HEK293 (cell line): ENCODE measurements at regions not wholly inside any gene's neighbourhood (a gene's known extent, or its start where the extent isn't known, plus 50 kb on each side); places are given as distances from the start of the nearest gene placed in this dataset.
A peak's percentile ranks its signal among the peaks of the same experiment; 100 is the strongest.

Experiments used
- GLI2 ChIP-seq: fragments of 450-650 bp; formaldehyde crosslinking; IDR thresholded peaks from 2 replicates; pipeline ENCODE4; 2017; ENCODE audit warnings: missing biosample characterization, missing genetic modification characterization, low read depth, borderline replicate concordance
- GLI4 ChIP-seq: fragments of 450-650 bp; formaldehyde crosslinking; IDR thresholded peaks from 2 replicates; pipeline ENCODE4 v1.5.1; 2016; ENCODE audit warnings: missing biosample characterization, missing genetic modification characterization
- HOXC10 ChIP-seq: sonication (generic); formaldehyde crosslinking; IDR thresholded peaks from 2 replicates; pipeline ENCODE4 v1.8.1; 2023; ENCODE audit warnings: mild to moderate bottlenecking, missing genetic modification reagents
- PRDM1 ChIP-seq: fragments of 450-650 bp; formaldehyde crosslinking; IDR thresholded peaks from 2 replicates; pipeline ENCODE4; 2016; ENCODE audit warnings: missing biosample characterization, missing genetic modification characterization
- RBAK ChIP-seq: fragments of 450-650 bp; formaldehyde crosslinking; IDR thresholded peaks from 2 replicates; pipeline ENCODE4 v1.5.1; 2016; ENCODE audit warnings: missing biosample characterization, missing genetic modification characterization
- SETDB1 ChIP-seq: IDR thresholded peaks from one replicate; pipeline ENCODE4 v1.6.1; 2017; ENCODE audit warnings: mild to moderate bottlenecking, low read length, moderate library complexity, mixed read lengths; ENCODE audit not compliant: insufficient read length
- TCF7L2 ChIP-seq: IDR thresholded peaks from 2 replicates; pipeline ENCODE4 v1.6.1; 2011; ENCODE audit warnings: low read depth, mild to moderate bottlenecking, inconsistent platforms, low read length, moderate library complexity, borderline replicate concordance
- WT1 ChIP-seq: fragments of 450-650 bp; formaldehyde crosslinking; IDR thresholded peaks from 2 replicates; pipeline ENCODE4 v1.5.1; 2016; ENCODE audit warnings: missing biosample characterization, missing genetic modification characterization
- ZFP37 ChIP-seq: fragments of 450-650 bp; formaldehyde crosslinking; IDR thresholded peaks from 2 replicates; pipeline ENCODE4 v1.5.1; 2016; ENCODE audit warnings: missing biosample characterization, missing genetic modification characterization
- ZNF169 ChIP-seq: fragments of 450-650 bp; formaldehyde crosslinking; IDR thresholded peaks from 2 replicates; pipeline ENCODE4 v1.5.1; 2016; ENCODE audit warnings: missing biosample characterization, missing genetic modification characterization
- ZNF184 ChIP-seq: fragments of 450-650 bp; IDR thresholded peaks from 2 replicates; pipeline ENCODE4 v1.5.1; 2018; ENCODE audit warnings: missing biosample characterization, mild to moderate bottlenecking, missing genetic modification characterization
- ZNF248 ChIP-seq: fragments of 450-650 bp; formaldehyde crosslinking; IDR thresholded peaks from 2 replicates; pipeline ENCODE4 v1.5.1; 2017; ENCODE audit warnings: missing biosample characterization, missing genetic modification characterization
- ZNF292 ChIP-seq: fragments of 450-650 bp; formaldehyde crosslinking; IDR thresholded peaks from 2 replicates; pipeline ENCODE4 v1.5.1; 2016; ENCODE audit warnings: low read depth, missing biosample characterization, missing genetic modification characterization, borderline replicate concordance
- ZNF302 ChIP-seq: fragments of 450-650 bp; formaldehyde crosslinking; IDR thresholded peaks from 2 replicates; pipeline ENCODE4 v1.5.1; 2016; ENCODE audit warnings: missing biosample characterization, missing genetic modification characterization, low read depth
- ZNF549 ChIP-seq: fragments of 450-650 bp; IDR thresholded peaks from 2 replicates; pipeline ENCODE4 v1.5.1; 2018; ENCODE audit warnings: missing biosample characterization, missing genetic modification characterization, mild to moderate bottlenecking, inconsistent platforms, moderate library complexity
- ZNF571 ChIP-seq: fragments of 450-650 bp; formaldehyde crosslinking; IDR thresholded peaks from 2 replicates; pipeline ENCODE4 v1.5.0; 2017; ENCODE audit warnings: missing biosample characterization, missing genetic modification characterization
- ZNF596 ChIP-seq: fragments of 450-650 bp; IDR thresholded peaks from 2 replicates; pipeline ENCODE4 v1.5.0; 2018; ENCODE audit warnings: missing biosample characterization, mild to moderate bottlenecking, missing genetic modification characterization, moderate library complexity
- ZNF600 ChIP-seq: fragments of 450-650 bp; formaldehyde crosslinking; IDR thresholded peaks from 2 replicates; pipeline ENCODE4 v1.5.1; 2016; ENCODE audit warnings: missing biosample characterization, missing genetic modification characterization
- ZNF660 ChIP-seq: fragments of 450-650 bp; IDR thresholded peaks from 2 replicates; pipeline ENCODE4 v1.5.1; 2018; ENCODE audit warnings: missing biosample characterization, mild to moderate bottlenecking, missing genetic modification characterization
- ZNF701 ChIP-seq: fragments of 450-650 bp; formaldehyde crosslinking; IDR thresholded peaks from 2 replicates; pipeline ENCODE4 v1.5.1; 2016; ENCODE audit warnings: missing biosample characterization, missing genetic modification characterization
- ZNF707 ChIP-seq: fragments of 450-650 bp; formaldehyde crosslinking; IDR thresholded peaks from 2 replicates; pipeline ENCODE4 v1.5.1; 2016; ENCODE audit warnings: missing biosample characterization, missing genetic modification characterization
- ZSCAN16 ChIP-seq: fragments of 450-650 bp; formaldehyde crosslinking; IDR thresholded peaks from 2 replicates; pipeline ENCODE4 v1.5.1; 2016; ENCODE audit warnings: missing biosample characterization, missing genetic modification characterization
- TF ChIP-seq, protein P1 (sequence below): fragments of 450-650 bp; formaldehyde crosslinking; conservative IDR thresholded peaks from 2 replicates; pipeline ENCODE4 v1.5.1; 2016; ENCODE audit warnings: low read depth, missing biosample characterization, missing genetic modification characterization
- TF ChIP-seq, protein P2 (sequence below): fragments of 450-650 bp; formaldehyde crosslinking; IDR thresholded peaks from 2 replicates; pipeline ENCODE4 v1.5.1; 2016; ENCODE audit warnings: missing biosample characterization, missing genetic modification characterization
- TF ChIP-seq, protein P3 (sequence below): fragments of 450-650 bp; formaldehyde crosslinking; IDR thresholded peaks from 2 replicates; pipeline ENCODE4 v1.5.1; 2016; ENCODE audit warnings: missing biosample characterization, missing genetic modification characterization
- TF ChIP-seq, protein P4 (sequence below): fragments of 450-650 bp; formaldehyde crosslinking; IDR thresholded peaks from 2 replicates; pipeline ENCODE4 v1.5.1; 2017; ENCODE audit warnings: missing biosample characterization, mild to moderate bottlenecking, missing genetic modification characterization, moderate library complexity
- TF ChIP-seq, protein P5 (sequence below): fragments of 450-650 bp; formaldehyde crosslinking; IDR thresholded peaks from 2 replicates; pipeline ENCODE4 v1.5.1; 2017; ENCODE audit warnings: missing biosample characterization, missing genetic modification characterization
- TF ChIP-seq, protein P6 (sequence below): fragments of 450-650 bp; formaldehyde crosslinking; IDR thresholded peaks from 2 replicates; pipeline ENCODE4 v1.5.1; 2016; ENCODE audit warnings: missing biosample characterization, missing genetic modification characterization

DNA sequence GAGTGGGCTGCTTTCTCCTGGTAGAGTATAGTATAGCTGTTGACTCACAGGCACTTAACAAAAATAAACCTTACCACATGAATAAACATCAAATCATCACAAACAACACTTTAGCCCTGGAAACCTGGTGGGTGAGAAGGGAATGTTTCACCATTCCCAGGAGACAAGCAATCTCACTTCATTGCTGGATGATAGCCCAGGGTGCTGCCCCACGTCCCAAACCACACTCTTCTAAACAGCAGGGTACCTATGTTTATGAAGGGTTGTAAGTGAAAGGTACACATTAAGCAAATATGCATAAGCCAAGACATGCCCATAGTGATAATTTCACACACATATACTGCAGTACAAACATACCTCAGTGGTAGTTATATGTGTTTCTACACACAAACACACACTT is 276.2 kb downstream of the FGFR2 start (continued):
- TF ChIP-seq, protein P1, sequence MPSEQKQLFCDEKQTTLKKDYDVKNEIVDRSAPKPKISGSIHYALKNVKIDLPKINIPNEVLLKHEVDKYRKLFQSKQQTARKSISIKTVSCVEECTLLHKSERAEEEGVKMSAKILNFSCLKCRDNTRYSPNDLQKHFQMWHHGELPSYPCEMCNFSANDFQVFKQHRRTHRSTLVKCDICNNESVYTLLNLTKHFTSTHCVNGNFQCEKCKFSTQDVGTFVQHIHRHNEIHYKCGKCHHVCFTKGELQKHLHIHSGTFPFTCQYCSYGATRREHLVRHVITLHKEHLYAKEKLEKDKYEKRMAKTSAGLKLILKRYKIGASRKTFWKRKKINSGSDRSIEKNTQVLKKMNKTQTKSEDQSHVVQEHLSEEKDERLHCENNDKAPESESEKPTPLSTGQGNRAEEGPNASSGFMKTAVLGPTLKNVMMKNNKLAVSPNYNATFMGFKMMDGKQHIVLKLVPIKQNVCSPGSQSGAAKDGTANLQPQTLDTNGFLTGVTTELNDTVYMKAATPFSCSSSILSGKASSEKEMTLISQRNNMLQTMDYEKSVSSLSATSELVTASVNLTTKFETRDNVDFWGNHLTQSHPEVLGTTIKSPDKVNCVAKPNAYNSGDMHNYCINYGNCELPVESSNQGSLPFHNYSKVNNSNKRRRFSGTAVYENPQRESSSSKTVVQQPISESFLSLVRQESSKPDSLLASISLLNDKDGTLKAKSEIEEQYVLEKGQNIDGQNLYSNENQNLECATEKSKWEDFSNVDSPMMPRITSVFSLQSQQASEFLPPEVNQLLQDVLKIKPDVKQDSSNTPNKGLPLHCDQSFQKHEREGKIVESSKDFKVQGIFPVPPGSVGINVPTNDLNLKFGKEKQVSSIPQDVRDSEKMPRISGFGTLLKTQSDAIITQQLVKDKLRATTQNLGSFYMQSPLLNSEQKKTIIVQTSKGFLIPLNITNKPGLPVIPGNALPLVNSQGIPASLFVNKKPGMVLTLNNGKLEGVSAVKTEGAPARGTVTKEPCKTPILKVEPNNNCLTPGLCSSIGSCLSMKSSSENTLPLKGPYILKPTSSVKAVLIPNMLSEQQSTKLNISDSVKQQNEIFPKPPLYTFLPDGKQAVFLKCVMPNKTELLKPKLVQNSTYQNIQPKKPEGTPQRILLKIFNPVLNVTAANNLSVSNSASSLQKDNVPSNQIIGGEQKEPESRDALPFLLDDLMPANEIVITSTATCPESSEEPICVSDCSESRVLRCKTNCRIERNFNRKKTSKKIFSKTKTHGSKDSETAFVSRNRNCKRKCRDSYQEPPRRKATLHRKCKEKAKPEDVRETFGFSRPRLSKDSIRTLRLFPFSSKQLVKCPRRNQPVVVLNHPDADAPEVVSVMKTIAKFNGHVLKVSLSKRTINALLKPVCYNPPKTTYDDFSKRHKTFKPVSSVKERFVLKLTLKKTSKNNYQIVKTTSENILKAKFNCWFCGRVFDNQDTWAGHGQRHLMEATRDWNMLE (tag by site-specific recombination): peak; percentile 23; the same call in 1 of the 2 replicates
- TF ChIP-seq ZFP37 (tag by site-specific recombination) (no peak), ZNF571 (tag by site-specific recombination) (no peak), PRDM1 (tag by site-specific recombination) (0 out of 2 replicates have a peak, but pooled peaks have one; percentile 9), ZNF660 (tag by site-specific recombination) (peak; percentile 33; the same call in 1 of the 2 replicates), ZNF169 (tag by site-specific recombination) (no peak), ZNF701 (tag by site-specific recombination) (no peak), TCF7L2 (no peak), WT1 (tag by site-specific recombination) (peak; percentile 85), ZNF707 (tag by site-specific recombination) (no peak), ZNF549 (tag by site-specific recombination) (no peak), ZNF600 (tag by site-specific recombination) (no peak), ZNF596 (tag by site-specific recombination) (no peak), GLI4 (tag by site-specific recombination) (no peak), ZNF184 (tag by site-specific recombination) (no peak), RBAK (tag by site-specific recombination) (no peak), ZSCAN16 (tag by site-specific recombination) (no peak), ZNF292 (tag by site-specific recombination) (no peak), GLI2 (tag by site-specific recombination) (peak; percentile 78; the same call in 1 of the 2 replicates), ZNF302 (tag by site-specific recombination) (no peak), ZNF248 (tag by site-specific recombination) (no peak), SETDB1 (no peak), HOXC10 (CRISPR knock-in tag) (no peak)
- TF ChIP-seq, protein P2, sequence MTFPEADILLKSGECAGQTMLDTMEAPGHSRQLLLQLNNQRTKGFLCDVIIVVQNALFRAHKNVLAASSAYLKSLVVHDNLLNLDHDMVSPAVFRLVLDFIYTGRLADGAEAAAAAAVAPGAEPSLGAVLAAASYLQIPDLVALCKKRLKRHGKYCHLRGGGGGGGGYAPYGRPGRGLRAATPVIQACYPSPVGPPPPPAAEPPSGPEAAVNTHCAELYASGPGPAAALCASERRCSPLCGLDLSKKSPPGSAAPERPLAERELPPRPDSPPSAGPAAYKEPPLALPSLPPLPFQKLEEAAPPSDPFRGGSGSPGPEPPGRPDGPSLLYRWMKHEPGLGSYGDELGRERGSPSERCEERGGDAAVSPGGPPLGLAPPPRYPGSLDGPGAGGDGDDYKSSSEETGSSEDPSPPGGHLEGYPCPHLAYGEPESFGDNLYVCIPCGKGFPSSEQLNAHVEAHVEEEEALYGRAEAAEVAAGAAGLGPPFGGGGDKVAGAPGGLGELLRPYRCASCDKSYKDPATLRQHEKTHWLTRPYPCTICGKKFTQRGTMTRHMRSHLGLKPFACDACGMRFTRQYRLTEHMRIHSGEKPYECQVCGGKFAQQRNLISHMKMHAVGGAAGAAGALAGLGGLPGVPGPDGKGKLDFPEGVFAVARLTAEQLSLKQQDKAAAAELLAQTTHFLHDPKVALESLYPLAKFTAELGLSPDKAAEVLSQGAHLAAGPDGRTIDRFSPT: no peak
- TF ChIP-seq, protein P3, sequence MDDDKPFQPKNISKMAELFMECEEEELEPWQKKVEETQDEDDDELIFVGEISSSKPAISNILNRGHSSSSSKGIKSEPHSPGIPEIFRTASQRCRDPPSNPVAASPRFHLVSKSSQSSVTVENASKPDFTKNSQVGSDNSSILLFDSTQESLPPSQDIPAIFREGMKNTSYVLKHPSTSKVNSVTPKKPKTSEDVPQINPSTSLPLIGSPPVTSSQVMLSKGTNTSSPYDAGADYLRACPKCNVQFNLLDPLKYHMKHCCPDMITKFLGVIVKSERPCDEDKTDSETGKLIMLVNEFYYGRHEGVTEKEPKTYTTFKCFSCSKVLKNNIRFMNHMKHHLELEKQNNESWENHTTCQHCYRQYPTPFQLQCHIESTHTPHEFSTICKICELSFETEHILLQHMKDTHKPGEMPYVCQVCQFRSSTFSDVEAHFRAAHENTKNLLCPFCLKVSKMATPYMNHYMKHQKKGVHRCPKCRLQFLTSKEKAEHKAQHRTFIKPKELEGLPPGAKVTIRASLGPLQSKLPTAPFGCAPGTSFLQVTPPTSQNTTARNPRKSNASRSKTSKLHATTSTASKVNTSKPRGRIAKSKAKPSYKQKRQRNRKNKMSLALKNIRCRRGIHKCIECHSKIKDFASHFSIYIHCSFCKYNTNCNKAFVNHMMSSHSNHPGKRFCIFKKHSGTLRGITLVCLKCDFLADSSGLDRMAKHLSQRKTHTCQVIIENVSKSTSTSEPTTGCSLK: no peak
- TF ChIP-seq, protein P4, sequence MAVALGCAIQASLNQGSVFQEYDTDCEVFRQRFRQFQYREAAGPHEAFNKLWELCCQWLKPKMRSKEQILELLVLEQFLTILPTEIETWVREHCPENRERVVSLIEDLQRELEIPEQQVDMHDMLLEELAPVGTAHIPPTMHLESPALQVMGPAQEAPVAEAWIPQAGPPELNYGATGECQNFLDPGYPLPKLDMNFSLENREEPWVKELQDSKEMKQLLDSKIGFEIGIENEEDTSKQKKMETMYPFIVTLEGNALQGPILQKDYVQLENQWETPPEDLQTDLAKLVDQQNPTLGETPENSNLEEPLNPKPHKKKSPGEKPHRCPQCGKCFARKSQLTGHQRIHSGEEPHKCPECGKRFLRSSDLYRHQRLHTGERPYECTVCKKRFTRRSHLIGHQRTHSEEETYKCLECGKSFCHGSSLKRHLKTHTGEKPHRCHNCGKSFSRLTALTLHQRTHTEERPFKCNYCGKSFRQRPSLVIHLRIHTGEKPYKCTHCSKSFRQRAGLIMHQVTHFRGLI (tag by site-specific recombination): no peak
- TF ChIP-seq, protein P5, sequence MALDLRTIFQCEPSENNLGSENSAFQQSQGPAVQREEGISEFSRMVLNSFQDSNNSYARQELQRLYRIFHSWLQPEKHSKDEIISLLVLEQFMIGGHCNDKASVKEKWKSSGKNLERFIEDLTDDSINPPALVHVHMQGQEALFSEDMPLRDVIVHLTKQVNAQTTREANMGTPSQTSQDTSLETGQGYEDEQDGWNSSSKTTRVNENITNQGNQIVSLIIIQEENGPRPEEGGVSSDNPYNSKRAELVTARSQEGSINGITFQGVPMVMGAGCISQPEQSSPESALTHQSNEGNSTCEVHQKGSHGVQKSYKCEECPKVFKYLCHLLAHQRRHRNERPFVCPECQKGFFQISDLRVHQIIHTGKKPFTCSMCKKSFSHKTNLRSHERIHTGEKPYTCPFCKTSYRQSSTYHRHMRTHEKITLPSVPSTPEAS (tag by site-specific recombination): no peak
- TF ChIP-seq, protein P6, sequence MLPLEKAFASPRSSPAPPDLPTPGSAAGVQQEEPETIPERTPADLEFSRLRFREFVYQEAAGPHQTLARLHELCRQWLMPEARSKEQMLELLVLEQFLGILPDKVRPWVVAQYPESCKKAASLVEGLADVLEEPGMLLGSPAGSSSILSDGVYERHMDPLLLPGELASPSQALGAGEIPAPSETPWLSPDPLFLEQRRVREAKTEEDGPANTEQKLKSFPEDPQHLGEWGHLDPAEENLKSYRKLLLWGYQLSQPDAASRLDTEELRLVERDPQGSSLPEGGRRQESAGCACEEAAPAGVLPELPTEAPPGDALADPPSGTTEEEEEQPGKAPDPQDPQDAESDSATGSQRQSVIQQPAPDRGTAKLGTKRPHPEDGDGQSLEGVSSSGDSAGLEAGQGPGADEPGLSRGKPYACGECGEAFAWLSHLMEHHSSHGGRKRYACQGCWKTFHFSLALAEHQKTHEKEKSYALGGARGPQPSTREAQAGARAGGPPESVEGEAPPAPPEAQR (tag by site-specific recombination): no peak
